DND-41 (cell line): ENCODE measurements at regions not wholly inside any gene's neighbourhood (a gene's known extent, or its start where the extent isn't known, plus 50 kb on each side); places are given as distances from the start of the nearest gene placed in this dataset.
"Not testable (repeated sequence)": the region's sequence is repeated elsewhere in the genome, so short reads cannot be mapped to it uniquely, and the experiment has no call there.

Source experiments
- ATAC-seq: fragments of 200-7000 bp; cut with Tn5 transposase; 3 replicates; pipeline ENCODE4 v1.9.1; 2021; ENCODE audit warnings: low read depth; ENCODE audit not compliant: insufficient read depth
- DNase-seq: peaks from one replicate; pipeline ENCODE4 v3.0.0-alpha.2; 2020
- H2AFZ ChIP-seq: 2 replicates; pipeline ENCODE4 v1.6.0; 2012; ENCODE audit warnings: low read depth, low read length
- H3K27ac ChIP-seq: 2 replicates; pipeline ENCODE4 v1.5.1; 2012; ENCODE audit warnings: low read length, inconsistent platforms
- H3K27me3 ChIP-seq: fragments of 200-600 bp; sonication (generic); 2 replicates; pipeline ENCODE4 v1.6.0; 2012; ENCODE audit warnings: low read length, mild to moderate bottlenecking, inconsistent platforms; ENCODE audit not compliant: insufficient read depth, poor library complexity
- H3K36me3 ChIP-seq: 2 replicates; pipeline ENCODE4 v1.5.1; 2012; ENCODE audit warnings: low read length, inconsistent platforms; ENCODE audit not compliant: insufficient read depth
- H3K4me1 ChIP-seq: 2 replicates; pipeline ENCODE4 v1.5.1; 2012; ENCODE audit warnings: mild to moderate bottlenecking, low read length; ENCODE audit not compliant: insufficient read depth
- H3K4me2 ChIP-seq: 2 replicates; pipeline ENCODE4 v1.6.0; 2012; ENCODE audit warnings: mild to moderate bottlenecking, moderate library complexity, low read length, inconsistent platforms; ENCODE audit not compliant: insufficient read depth
- H3K4me3 ChIP-seq, 2 experiments: fragments of 200-600 bp in 1 of 2; shearing (Covaris generic) in 1 of 2; 2 replicates each; pipeline ENCODE4 v1.5.1; 2012 to 2016; ENCODE audit warnings: inconsistent platforms in 2 of 2, low read length in 2 of 2, mild to moderate bottlenecking in 2 of 2, low read depth in 1 of 2, moderate library complexity in 1 of 2
- H3K79me2 ChIP-seq: 2 replicates; pipeline ENCODE4 v1.6.0; 2012; ENCODE audit warnings: low read length, inconsistent platforms; ENCODE audit not compliant: insufficient read depth
- H3K9ac ChIP-seq: 2 replicates; pipeline ENCODE4 v1.6.0; 2012; ENCODE audit warnings: low read depth, mild to moderate bottlenecking, inconsistent platforms, low read length, moderate library complexity
- H3K9me3 ChIP-seq: 2 replicates; pipeline ENCODE4 v1.5.1; 2012; ENCODE audit warnings: low read length, moderate library complexity, mild to moderate bottlenecking, inconsistent platforms; ENCODE audit not compliant: insufficient read depth, severe bottlenecking
- H4K20me1 ChIP-seq: 2 replicates; pipeline ENCODE4 v1.6.0; 2012; ENCODE audit warnings: low read length; ENCODE audit not compliant: insufficient read depth
- CTCF ChIP-seq: IDR thresholded peaks from 2 replicates; pipeline ENCODE4 v1.5.1; 2012; ENCODE audit warnings: borderline replicate concordance, low read length, moderate library complexity, mild to moderate bottlenecking; ENCODE audit not compliant: poor library complexity, severe bottlenecking; ENCODE audit errors: extremely low read depth
- EZH2 ChIP-seq: IDR thresholded peaks from 3 replicates; pipeline ENCODE4 v1.6.1; 2012; ENCODE audit warnings: borderline replicate concordance, low read depth, mild to moderate bottlenecking, moderate library complexity, low read length, inconsistent platforms; ENCODE audit not compliant: severe bottlenecking

DNA sequence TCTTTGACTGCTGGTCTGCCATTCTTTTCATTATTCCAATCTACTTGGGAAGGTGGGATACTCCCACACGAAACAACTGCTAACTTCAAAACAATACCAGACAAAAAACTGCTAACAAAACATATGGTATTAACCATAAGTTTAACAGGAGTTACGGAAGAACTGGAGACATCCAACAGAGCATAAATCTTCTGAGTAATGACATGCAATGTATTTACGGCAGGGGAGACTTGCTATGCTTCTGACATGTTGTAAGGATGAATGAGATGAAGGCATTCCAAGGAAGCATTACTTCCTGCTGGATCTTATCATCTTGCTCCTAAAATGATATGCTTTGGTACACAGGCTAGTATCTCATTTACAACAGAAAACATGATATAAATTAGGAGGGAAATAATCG is 85.8 kb downstream of the ZNF92 start:
- no peak for DNase-seq
- H4K20me1 ChIP-seq: no peaks in the 10 kb centered on the region
- ATAC-seq: no peak
- H3K4me3 ChIP-seq: no peak overlapping the region
- H3K4me2 ChIP-seq: no peak overlapping the region
- H3K27me3 ChIP-seq: no peaks in the 10 kb centered on the region
- no peaks in the 10 kb centered on the region for H3K79me2 ChIP-seq
- no peak overlapping the region for H2AFZ ChIP-seq
- H3K4me1 ChIP-seq: peaks cover 5% of the 10 kb centered on the region; the same call in 1 of the 2 replicates
- H3K9me3 ChIP-seq: peaks cover 4% of the 10 kb centered on the region
- H3K9ac ChIP-seq: no peak overlapping the region
- no peak overlapping the region for H3K27ac ChIP-seq
- H3K36me3 ChIP-seq: no peaks in the 10 kb centered on the region
- no peak for TF ChIP-seq CTCF
- no peak for TF ChIP-seq EZH2

DNA sequence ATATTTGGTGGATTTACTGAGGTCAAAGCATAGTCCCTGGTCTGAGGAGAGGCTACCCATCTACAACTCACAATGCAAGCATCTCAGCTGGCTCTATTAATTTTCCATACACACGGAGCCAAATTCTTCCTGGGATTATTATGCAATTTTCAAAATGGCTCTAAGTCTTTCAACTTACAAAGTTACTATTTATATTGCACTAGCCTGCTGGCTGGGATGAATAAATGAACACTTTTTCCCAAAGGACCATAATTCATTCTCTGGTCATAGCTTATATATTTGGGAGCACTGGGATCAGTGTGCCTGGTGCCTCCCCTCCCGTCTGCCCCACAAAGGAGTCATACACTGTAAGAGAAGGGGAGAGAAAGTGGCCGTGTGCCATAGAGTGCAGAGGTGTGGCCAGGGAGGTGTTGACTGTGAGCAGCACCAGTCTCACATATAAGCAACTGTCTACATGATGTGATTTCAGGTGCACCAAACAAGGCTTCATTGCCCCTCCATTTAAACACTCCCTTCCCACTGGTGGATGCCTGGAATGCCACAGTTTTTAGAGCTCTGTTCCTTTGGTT is 88.6 kb downstream of the ZNF92 start:
- H3K27ac ChIP-seq: no peak overlapping the region
- H3K4me2 ChIP-seq: no peak overlapping the region
- no peak for ATAC-seq
- no peaks in the 10 kb centered on the region for H3K79me2 ChIP-seq
- no peak for DNase-seq
- no peak overlapping the region for H3K9ac ChIP-seq
- peaks cover 4% of the 10 kb centered on the region for H3K9me3 ChIP-seq
- no peak overlapping the region for H2AFZ ChIP-seq
- no peaks in the 10 kb centered on the region for H4K20me1 ChIP-seq
- H3K36me3 ChIP-seq: no peaks in the 10 kb centered on the region
- TF ChIP-seq EZH2 (no peak), CTCF (no peak)
- H3K27me3 ChIP-seq: no peaks in the 10 kb centered on the region
- H3K4me3 ChIP-seq: no peak overlapping the region
- H3K4me1 ChIP-seq: 0 out of 2 replicates have a peak, but pooled peaks cover 5% of the 10 kb centered on the region

GRCh38 chr7:65463184-65463583 is 89.5 kb downstream of the ZNF92 start:
- Histone ChIP-seq H3K79me2 (no peaks in the 10 kb centered on the region), H3K9me3 (peaks cover 4% of the 10 kb centered on the region), H3K4me1 (0 out of 2 replicates have a peak, but pooled peaks cover 5% of the 10 kb centered on the region), H3K4me2 (no peak overlapping the region), H3K27ac (no peak overlapping the region), H4K20me1 (no peaks in the 10 kb centered on the region), H2AFZ (peak overlapping the region; percentile 44; the same call in 1 of the 2 replicates), H3K4me3 (no peak overlapping the region), H3K9ac (no peak overlapping the region), H3K27me3 (no peaks in the 10 kb centered on the region), H3K36me3 (no peaks in the 10 kb centered on the region)
- TF ChIP-seq CTCF (no peak), EZH2 (no peak)
- DNase-seq: no peak
- peak; percentile 7; the same call in 1 of the 3 replicates for ATAC-seq

GRCh38 chr7:65469919-65470558 is 96.4 kb downstream of the ZNF92 start:
- not testable (repeated sequence) for H3K79me2 ChIP-seq, H3K27me3 ChIP-seq

More at GRCh38 chr7:65469919-65470558, 96.4 kb downstream of the ZNF92 start:
- H3K4me1 ChIP-seq: peaks cover 20% of the 10 kb centered on the region
- not testable (repeated sequence) for ATAC-seq, H3K4me2 ChIP-seq, H4K20me1 ChIP-seq, H3K36me3 ChIP-seq, H3K9ac ChIP-seq, DNase-seq, H3K27ac ChIP-seq, H3K4me3 ChIP-seq, H2AFZ ChIP-seq, H3K9me3 ChIP-seq
